ENCODE measurements at regions not wholly inside any gene's neighbourhood (a gene's known extent, or its start where the extent isn't known, plus 50 kb on each side); places are given as distances from the start of the nearest gene placed in this dataset.

GRCh38 chr1:215377746-215378145, 189.4 kb upstream of the KCTD3 start:
- Mint-ChIP-seq H3K4me1 (ENCODE audit: low read depth, unreplicated experiment) (no peaks in the 10 kb centered on the region), H3K27ac (ENCODE audit: unreplicated experiment) (no peak overlapping the region), H3K4me3 (ENCODE audit: unreplicated experiment) (no peak overlapping the region), H3K27me3 (ENCODE audit: unreplicated experiment) (no peaks in the 10 kb centered on the region), H3K9me3 (ENCODE audit: unreplicated experiment) (peaks cover 3% of the 10 kb centered on the region), H3K36me3 (ENCODE audit: unreplicated experiment) (no peaks in the 10 kb centered on the region)
- TF ChIP-seq CTCF (IDR thresholded peaks at IDR 0.05; ENCODE audit: partially characterized antibody, unreplicated experiment) = no peak
- DNase-seq = no peak

- no peak overlapping the region for H3K27ac Mint-ChIP-seq (ENCODE audit: unreplicated experiment)
- no peak overlapping the region for H3K4me3 Mint-ChIP-seq (ENCODE audit: unreplicated experiment)
- H3K27me3 Mint-ChIP-seq (ENCODE audit: unreplicated experiment) = no peaks in the 10 kb centered on the region
- H3K4me1 Mint-ChIP-seq (ENCODE audit: low read depth, unreplicated experiment) = no peaks in the 10 kb centered on the region
- no peaks in the 10 kb centered on the region for H3K36me3 Mint-ChIP-seq (ENCODE audit: unreplicated experiment)
- no peak for DNase-seq
- H3K9me3 Mint-ChIP-seq (ENCODE audit: unreplicated experiment) = no peaks in the 10 kb centered on the region
- TF ChIP-seq CTCF (IDR thresholded peaks at IDR 0.05; ENCODE audit: partially characterized antibody, unreplicated experiment) = no peak
Measured at GRCh38 chr1:215380566-215380965, 186.5 kb upstream of the KCTD3 start.

GRCh38 chr1:215393476-215393875, 173.6 kb upstream of the KCTD3 start:
- Mint-ChIP-seq H3K36me3 (ENCODE audit: unreplicated experiment) (no peaks in the 10 kb centered on the region), H3K4me1 (ENCODE audit: low read depth, unreplicated experiment) (no peaks in the 10 kb centered on the region), H3K27me3 (ENCODE audit: unreplicated experiment) (no peaks in the 10 kb centered on the region), H3K4me3 (ENCODE audit: unreplicated experiment) (no peak overlapping the region), H3K27ac (ENCODE audit: unreplicated experiment) (no peak overlapping the region), H3K9me3 (ENCODE audit: unreplicated experiment) (no peaks in the 10 kb centered on the region)
- no peak for TF ChIP-seq CTCF (IDR thresholded peaks at IDR 0.05; ENCODE audit: partially characterized antibody, unreplicated experiment)
- DNase-seq = no peak

GRCh38 chr1:215394084-215394991, 172.8 kb upstream of the KCTD3 start:
- no peak overlapping the region for H3K27ac Mint-ChIP-seq (ENCODE audit: unreplicated experiment)
- TF ChIP-seq CTCF (IDR thresholded peaks at IDR 0.05; ENCODE audit: partially characterized antibody, unreplicated experiment) = no peak
- no peak for DNase-seq
- no peaks in the 10 kb centered on the region for H3K27me3 Mint-ChIP-seq (ENCODE audit: unreplicated experiment)
- no peaks in the 10 kb centered on the region for H3K4me1 Mint-ChIP-seq (ENCODE audit: low read depth, unreplicated experiment)
- no peak overlapping the region for H3K4me3 Mint-ChIP-seq (ENCODE audit: unreplicated experiment)
- H3K36me3 Mint-ChIP-seq (ENCODE audit: unreplicated experiment) = no peaks in the 10 kb centered on the region
- no peaks in the 10 kb centered on the region for H3K9me3 Mint-ChIP-seq (ENCODE audit: unreplicated experiment)

- H3K4me1 Mint-ChIP-seq (ENCODE audit: low read depth, unreplicated experiment) = no peaks in the 10 kb centered on the region
- H3K9me3 Mint-ChIP-seq (ENCODE audit: unreplicated experiment) = no peaks in the 10 kb centered on the region
- DNase-seq = no peak
- no peak overlapping the region for H3K27ac Mint-ChIP-seq (ENCODE audit: unreplicated experiment)
- TF ChIP-seq CTCF (IDR thresholded peaks at IDR 0.05; ENCODE audit: partially characterized antibody, unreplicated experiment) = no peak
- H3K27me3 Mint-ChIP-seq (ENCODE audit: unreplicated experiment) = no peaks in the 10 kb centered on the region
- no peak overlapping the region for H3K4me3 Mint-ChIP-seq (ENCODE audit: unreplicated experiment)
- H3K36me3 Mint-ChIP-seq (ENCODE audit: unreplicated experiment) = no peaks in the 10 kb centered on the region
Measured at GRCh38 chr1:215397106-215397505, 170.0 kb upstream of the KCTD3 start.
